Right atrium auricular region (tissue), 2 donors: ENCODE measurements at regions not wholly inside any gene's neighbourhood (a gene's known extent, or its start where the extent isn't known, plus 50 kb on each side); places are given as distances from the start of the nearest gene placed in this dataset.

Experiments used
- DNase-seq: peaks from one replicate; pipeline ENCODE4 v3.0.0-alpha.2; 2019; ENCODE audit warnings: low spot score
- H3K27ac ChIP-seq, 2 donors: fragments of 200-600 bp; sonication (generic); 1 replicate in 1 of 2; 2 replicates in 1 of 2; pipeline ENCODE4 v1.5.1; 2016 to 2019
- H3K27me3 ChIP-seq, 2 donors: fragments of 200-600 bp; sonication (generic); one replicate each; pipeline versions ENCODE4 v1.5.1 to v1.6.0; 2017 to 2019
- H3K36me3 ChIP-seq: fragments of 200-600 bp; sonication (generic); one replicate; pipeline ENCODE4 v1.5.1; 2016
- H3K4me1 ChIP-seq, 2 donors: fragments of 200-600 bp; sonication (generic); one replicate each; pipeline versions ENCODE4 v1.5.1 to v1.6.0; 2017 to 2019
- H3K4me3 ChIP-seq, 2 donors: fragments of 200-600 bp; sonication (generic); 1 replicate in 1 of 2; 2 replicates in 1 of 2; pipeline ENCODE4 v1.5.1; 2017 to 2019; ENCODE audit warnings: mild to moderate bottlenecking in 1 of 2, moderate library complexity in 1 of 2
- H3K9me3 ChIP-seq, 2 donors: fragments of 200-600 bp; sonication (generic); one replicate each; pipeline ENCODE4 v1.5.1; 2019
- CTCF ChIP-seq, 2 donors: fragments of 200-600 bp; sonication (generic); IDR thresholded peaks; one replicate each; pipeline ENCODE4 v1.5.1; 2019; ENCODE audit warnings: antibody characterized with exemption in 2 of 2

GRCh38 chr4:20326977-20327376, 75.3 kb downstream of the SLIT2 start:
- H3K27me3 ChIP-seq = no peaks in the 10 kb centered on the region
- H3K27ac ChIP-seq = no peak overlapping the region
- H3K9me3 ChIP-seq = no peaks in the 10 kb centered on the region
- no peak overlapping the region for H3K4me3 ChIP-seq
- no peaks in the 10 kb centered on the region for H3K4me1 ChIP-seq
- no peak for TF ChIP-seq CTCF (IDR thresholded peaks at IDR 0.05)
- H3K36me3 ChIP-seq = no peaks in the 10 kb centered on the region
- DNase-seq = no peak

GRCh38 chr4:20327808-20328207, 76.1 kb downstream of the SLIT2 start:
- Histone ChIP-seq H3K27ac (no peak overlapping the region), H3K4me3 (no peak overlapping the region), H3K4me1 (no peaks in the 10 kb centered on the region), H3K9me3 (no peaks in the 10 kb centered on the region), H3K36me3 (no peaks in the 10 kb centered on the region), H3K27me3 (no peaks in the 10 kb centered on the region)
- no peak for DNase-seq
- no peak for TF ChIP-seq CTCF (IDR thresholded peaks at IDR 0.05)

GRCh38 chr4:20331642-20332041, 79.9 kb downstream of the SLIT2 start:
- no peak for DNase-seq
- Histone ChIP-seq H3K36me3 (no peaks in the 10 kb centered on the region), H3K9me3 (no peaks in the 10 kb centered on the region), H3K4me1 (no peaks in the 10 kb centered on the region), H3K4me3 (no peak overlapping the region), H3K27ac (no peak overlapping the region), H3K27me3 (no peaks in the 10 kb centered on the region)
- TF ChIP-seq CTCF (IDR thresholded peaks at IDR 0.05) = no peak

- Histone ChIP-seq H3K27ac (no peak overlapping the region), H3K9me3 (no peaks in the 10 kb centered on the region), H3K27me3 (no peaks in the 10 kb centered on the region), H3K36me3 (no peaks in the 10 kb centered on the region), H3K4me1 (no peaks in the 10 kb centered on the region), H3K4me3 (no peak overlapping the region)
- no peak for TF ChIP-seq CTCF (IDR thresholded peaks at IDR 0.05)
- DNase-seq = no peak
Observed at GRCh38 chr4:20333141-20333715, 81.5 kb downstream of the SLIT2 start.

GRCh38 chr4:20337261-20337664, 85.6 kb downstream of the SLIT2 start:
- Histone ChIP-seq H3K36me3 (no peaks in the 10 kb centered on the region), H3K27me3 (no peaks in the 10 kb centered on the region), H3K4me1 (no peaks in the 10 kb centered on the region), H3K4me3 (no peak overlapping the region), H3K9me3 (no peaks in the 10 kb centered on the region), H3K27ac (no peak overlapping the region)
- TF ChIP-seq CTCF (IDR thresholded peaks at IDR 0.05) = no peak
- DNase-seq = no peak

- no peaks in the 10 kb centered on the region for H3K27me3 ChIP-seq
- H3K36me3 ChIP-seq = no peaks in the 10 kb centered on the region
- H3K4me3 ChIP-seq = no peak overlapping the region
- no peak for DNase-seq
- TF ChIP-seq CTCF (IDR thresholded peaks at IDR 0.05) = no peak
- no peak overlapping the region for H3K27ac ChIP-seq
- no peaks in the 10 kb centered on the region for H3K9me3 ChIP-seq
- H3K4me1 ChIP-seq = no peaks in the 10 kb centered on the region
Observed at GRCh38 chr4:20338841-20339240, 87.1 kb downstream of the SLIT2 start.
